HuH-7.5 (cell line): ENCODE measurements at regions not wholly inside any gene's neighbourhood (a gene's known extent, or its start where the extent isn't known, plus 50 kb on each side); places are given as distances from the start of the nearest gene placed in this dataset.

Experiments used
- DNase-seq: peaks from one replicate; pipeline ENCODE4 v3.0.0; 2011; ENCODE audit warnings: low spot score

- no peak for DNase-seq
These were observed 409.3 kb upstream of the SLC24A2 start for GRCh38 chr9:20197976-20198685.

DNA sequence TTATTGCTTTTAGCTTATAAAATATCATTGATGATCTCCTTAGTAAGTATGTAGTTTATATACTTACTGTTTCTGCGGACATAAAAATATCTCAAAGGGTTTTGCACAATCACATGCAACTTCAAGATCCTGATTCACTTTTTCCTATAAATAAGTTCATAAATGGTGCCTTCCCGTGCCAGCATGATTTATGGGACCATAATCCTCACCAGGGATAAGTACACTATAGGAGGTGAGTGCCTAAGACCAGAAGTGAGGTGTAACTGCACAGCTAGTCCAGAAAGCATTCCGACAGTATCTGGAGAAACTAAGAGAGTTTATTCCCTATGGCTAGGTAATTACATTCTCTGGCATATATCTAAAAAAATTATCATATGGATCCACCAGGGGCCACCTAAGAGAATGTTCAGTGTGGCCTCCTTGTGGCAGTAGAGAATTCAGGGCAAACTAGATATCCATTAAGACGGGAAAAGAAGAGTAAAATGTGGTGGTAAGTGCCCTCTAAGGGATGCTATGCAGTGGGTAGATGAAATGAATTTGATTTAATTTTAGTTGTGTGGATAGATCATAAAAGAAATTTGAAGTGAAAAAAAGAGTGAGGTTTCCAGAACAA is 402.5 kb upstream of the SLC24A2 start:
- no peak for DNase-seq

DNA sequence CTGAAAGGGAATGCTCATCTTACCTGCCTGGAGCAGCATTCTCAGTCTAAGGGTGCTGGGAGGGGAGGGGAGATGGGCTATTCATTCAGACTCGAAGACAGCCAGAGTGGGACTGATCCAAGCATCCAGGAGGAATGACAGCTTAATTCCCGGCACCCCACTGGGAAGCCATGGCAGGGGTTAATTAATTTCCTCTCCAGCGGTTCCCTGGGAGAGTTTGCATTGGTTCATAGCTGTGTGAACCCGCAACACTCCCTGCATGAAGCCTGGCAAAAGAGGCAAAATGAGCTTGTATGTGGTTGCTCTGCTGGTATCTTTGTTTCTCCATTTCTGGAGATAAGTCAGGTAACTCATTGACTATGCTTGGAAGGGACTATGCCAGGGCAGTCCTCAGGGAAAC is 401.0 kb upstream of the SLC24A2 start:
- DNase-seq, result no peak

DNA sequence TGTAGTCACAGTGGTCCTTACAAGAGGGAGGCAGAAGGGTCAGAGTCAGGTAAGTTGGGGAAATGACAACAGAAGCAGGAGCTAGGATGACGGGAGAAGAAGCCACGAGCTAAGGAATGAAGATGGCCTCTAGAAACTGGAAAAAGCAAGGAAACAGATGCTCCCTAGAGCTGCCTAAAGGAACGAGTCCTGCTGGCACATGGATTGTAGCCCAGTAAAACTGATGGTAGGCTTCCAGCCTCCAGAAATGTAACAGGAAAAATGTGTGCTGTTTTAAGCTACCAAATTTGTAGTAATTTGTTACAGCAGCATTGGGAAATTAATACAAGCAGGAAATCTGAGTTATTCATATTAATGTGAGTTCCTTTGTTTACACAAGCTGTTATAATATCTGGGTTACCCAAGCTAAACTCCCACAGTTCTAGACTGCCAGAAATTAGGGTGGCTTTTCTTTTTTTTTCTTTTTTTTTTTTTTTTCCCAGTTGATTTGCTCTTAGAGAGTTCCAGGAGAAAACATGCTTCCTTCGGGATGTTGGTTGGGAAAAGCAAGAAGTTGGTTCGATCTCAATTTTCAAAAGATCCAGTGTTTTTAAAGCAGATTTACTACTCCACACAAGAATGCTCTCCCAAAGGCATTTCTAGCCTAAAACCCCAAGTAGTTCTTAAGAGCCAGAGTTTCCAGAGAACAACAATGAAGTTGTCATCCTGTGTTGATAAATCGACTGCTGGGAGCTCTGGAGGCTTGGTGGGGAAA is 400.0 kb upstream of the SLC24A2 start:
- DNase-seq, result no peak

- DNase-seq, result no peak
These were observed 398.5 kb upstream of the SLC24A2 start for GRCh38 chr9:20187318-20187717.

GRCh38 chr9:20186823-20187222 is 398.0 kb upstream of the SLC24A2 start:
- no peak for DNase-seq

GRCh38 chr9:20186231-20186630 is 397.4 kb upstream of the SLC24A2 start:
- DNase-seq, result no peak

DNA sequence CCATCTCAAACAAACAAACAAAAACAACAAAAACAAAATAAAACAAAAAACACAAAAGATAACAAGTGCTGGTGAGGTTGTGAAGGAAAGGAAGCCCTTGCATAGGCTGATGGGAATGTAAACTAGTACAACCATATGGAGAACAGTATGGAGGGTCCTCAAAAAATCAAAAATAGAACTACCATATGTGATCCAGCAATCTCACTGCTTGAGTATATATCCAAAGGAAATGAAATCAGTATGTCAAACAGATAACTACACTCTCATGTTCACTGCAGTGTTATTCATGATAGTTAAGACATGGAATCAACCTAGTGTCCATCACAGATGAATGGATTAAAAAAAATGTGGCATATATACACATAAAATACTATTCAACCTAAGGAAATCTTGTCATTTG is 395.7 kb upstream of the SLC24A2 start:
- no peak for DNase-seq

DNA sequence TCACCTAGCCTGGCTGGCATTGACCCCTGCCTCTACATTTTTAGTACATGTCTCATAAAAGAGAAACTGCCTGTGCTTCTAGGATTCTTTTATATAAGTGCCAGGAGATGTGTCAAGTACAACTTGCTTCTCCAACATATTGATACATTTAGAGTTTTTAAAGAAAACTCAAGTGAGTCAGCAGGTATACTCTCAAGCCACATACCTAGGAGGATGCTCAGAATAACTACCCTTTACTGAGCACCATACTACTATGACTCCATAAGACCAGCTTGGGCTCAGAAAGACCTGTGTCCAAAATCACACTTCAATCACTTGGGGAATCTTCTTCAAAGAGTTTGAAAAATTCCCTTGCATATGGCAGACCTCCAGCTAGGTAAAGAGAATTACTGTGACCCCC is 389.8 kb upstream of the SLC24A2 start:
- DNase-seq, result no peak

DNA sequence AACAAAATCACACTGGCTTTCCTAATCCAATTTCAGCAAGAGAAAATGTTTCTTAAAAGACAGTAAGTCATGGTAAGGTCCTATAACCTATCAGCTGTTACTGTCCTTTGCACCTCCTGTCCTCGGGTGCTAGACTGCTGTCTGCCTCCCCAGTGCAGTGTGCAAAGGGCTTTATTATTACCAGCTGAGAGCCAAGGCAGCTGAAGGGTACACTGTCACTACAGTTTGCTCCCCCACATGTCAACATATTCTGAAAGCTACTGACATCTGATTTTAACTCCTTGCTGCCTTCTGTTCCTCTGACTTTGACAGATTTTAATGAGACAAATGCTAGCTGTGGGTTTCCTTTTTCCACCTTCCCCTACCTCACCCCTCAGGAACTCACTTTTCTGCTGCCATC is 389.4 kb upstream of the SLC24A2 start:
- no peak for DNase-seq

- DNase-seq, result no peak
These were observed 381.3 kb upstream of the SLC24A2 start for GRCh38 chr9:20170122-20170521.

- DNase-seq, result no peak
These were observed 363.4 kb upstream of the SLC24A2 start for GRCh38 chr9:20152151-20152725.

DNA sequence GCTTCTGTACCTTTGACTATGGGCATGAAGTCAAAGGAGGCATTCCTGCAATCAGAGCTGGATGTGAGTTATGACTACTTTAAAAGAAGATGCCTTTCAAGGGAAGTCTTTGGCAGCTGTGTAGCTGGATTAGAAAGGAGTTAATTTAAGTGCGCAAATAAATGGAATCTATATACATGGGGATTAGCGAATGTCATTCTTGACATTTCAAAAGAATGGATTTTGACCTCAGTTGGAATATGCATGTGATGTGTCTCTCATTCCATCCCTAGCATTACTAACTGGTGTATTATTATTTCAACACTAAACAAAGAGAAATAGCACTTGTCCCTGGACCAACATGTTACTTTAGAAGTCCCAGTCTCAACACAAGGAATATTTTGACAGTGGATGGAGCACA is 359.6 kb upstream of the SLC24A2 start:
- DNase-seq, result no peak

GRCh38 chr9:20144197-20144596 is 355.4 kb upstream of the SLC24A2 start:
- DNase-seq, result no peak

DNA sequence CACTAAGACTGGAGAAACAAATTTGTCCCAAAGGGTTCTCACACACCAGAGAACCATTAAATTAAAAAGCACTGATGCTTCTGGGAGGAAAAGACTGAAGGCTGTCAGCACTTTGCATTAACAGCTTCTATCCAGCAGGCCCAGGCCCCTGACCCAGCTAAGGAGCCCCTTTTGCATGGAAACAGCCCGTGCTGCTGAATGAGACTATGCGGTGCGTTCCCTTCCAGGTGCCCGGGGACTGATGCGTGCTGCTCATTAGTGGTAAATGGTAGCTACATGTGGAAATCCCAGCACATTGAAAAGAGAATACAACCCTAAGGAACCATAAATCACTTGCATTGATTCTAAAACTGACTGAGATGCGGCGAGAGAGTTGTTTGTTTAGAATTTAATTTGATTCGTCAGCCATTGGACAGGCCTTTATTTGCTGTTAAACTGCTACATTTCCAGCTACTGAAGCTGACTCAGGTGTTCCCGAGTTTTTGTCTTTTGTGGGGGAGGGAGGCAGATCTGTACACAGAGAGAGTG is 351.0 kb upstream of the SLC24A2 start:
- DNase-seq, result no peak

GRCh38 chr9:20138841-20139240 is 350.0 kb upstream of the SLC24A2 start:
- no peak for DNase-seq

- no peak for DNase-seq
These were observed 349.3 kb upstream of the SLC24A2 start for GRCh38 chr9:20138116-20138515.

GRCh38 chr9:20137425-20137824 is 348.6 kb upstream of the SLC24A2 start:
- DNase-seq, result no peak

- DNase-seq, result no peak
These were observed 346.4 kb upstream of the SLC24A2 start for GRCh38 chr9:20135119-20135697.

DNA sequence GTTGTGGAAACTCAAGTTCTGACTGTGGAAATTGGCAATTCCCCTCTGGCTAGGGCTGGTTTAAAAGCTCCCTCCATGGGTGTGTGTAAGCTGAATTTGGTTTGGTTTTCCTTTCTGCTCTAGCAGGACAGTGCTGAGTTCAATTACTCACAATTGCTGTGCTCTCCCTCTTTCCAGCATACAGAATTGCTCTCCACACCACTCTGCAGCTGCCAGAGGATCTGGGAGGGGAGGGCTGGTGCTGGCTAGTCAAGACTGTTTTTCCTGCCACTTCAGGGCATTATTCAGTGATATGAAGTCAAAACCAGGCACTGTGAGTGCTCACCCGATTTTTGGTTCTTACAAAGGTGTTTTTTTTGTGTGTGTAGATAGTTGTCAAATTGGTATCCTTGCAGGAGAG is 336.9 kb upstream of the SLC24A2 start:
- DNase-seq, result no peak

DNA sequence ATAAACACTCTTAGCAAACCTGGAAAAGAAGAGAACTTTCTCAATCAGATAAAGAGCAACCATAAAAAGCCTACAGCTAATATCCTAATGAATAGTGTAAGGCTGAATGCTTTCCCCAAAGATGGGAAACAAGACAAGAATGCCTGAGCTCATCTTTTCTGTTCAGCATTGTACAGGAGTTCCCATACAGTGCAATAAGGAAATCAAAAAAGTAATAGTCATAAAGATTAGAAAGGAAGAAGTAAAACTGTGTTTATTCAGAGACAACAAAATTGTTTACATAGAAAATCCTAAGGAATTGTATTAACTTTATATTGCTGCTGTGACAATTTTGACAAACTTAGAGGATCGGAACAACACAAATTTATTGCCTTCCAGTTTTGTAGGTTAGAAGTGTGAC is 330.7 kb upstream of the SLC24A2 start:
- no peak for DNase-seq

GRCh38 chr9:20117986-20118385 is 329.1 kb upstream of the SLC24A2 start:
- DNase-seq, result no peak
